ENCODE measurements at regions not wholly inside any gene's neighbourhood (a gene's known extent, or its start where the extent isn't known, plus 50 kb on each side); places are given as distances from the start of the nearest gene placed in this dataset.

DNA sequence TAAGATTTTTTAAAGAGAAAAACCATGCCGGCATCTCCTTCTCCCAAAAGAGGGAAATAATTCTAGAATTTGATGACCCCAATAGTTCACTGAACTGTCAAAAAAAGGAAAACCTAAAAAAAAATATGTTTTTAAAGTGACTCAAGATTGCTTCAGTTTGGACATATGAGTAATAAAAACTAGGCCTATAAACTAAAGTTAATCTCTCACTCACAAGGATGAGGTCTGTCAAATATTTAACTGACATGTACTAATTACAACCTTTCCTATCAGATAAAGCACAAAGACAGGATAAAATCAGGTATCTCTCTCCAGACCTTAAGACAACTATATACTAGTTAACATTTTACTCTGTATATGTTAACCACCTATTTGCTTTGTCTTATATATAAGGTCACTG, 231.9 kb downstream of the NSUN3 start:
- H3K4me3 Mint-ChIP-seq, result no peak overlapping the region
- no peaks in the 10 kb centered on the region for H3K27me3 Mint-ChIP-seq
- ATAC-seq, result no peak
- H3K4me1 Mint-ChIP-seq, result no peaks in the 10 kb centered on the region
- no peaks in the 10 kb centered on the region for H3K9me3 Mint-ChIP-seq
- H3K36me3 Mint-ChIP-seq (ENCODE audit: low read depth), result no peaks in the 10 kb centered on the region
- no peak overlapping the region for H3K27ac Mint-ChIP-seq
- DNase-seq, result no peak

- H3K4me3 Mint-ChIP-seq, result no peak overlapping the region
- DNase-seq, result no peak
- no peaks in the 10 kb centered on the region for H3K4me1 Mint-ChIP-seq
- no peaks in the 10 kb centered on the region for H3K36me3 Mint-ChIP-seq (ENCODE audit: low read depth)
- peaks cover 1% of the 10 kb centered on the region for H3K27me3 Mint-ChIP-seq
- no peaks in the 10 kb centered on the region for H3K9me3 Mint-ChIP-seq
- no peak for ATAC-seq
- H3K27ac Mint-ChIP-seq, result no peak overlapping the region
These were observed 236.9 kb downstream of the NSUN3 start for GRCh38 chr3:94299716-94300115.

GRCh38 chr3:94301366-94301765, 238.5 kb downstream of the NSUN3 start:
- DNase-seq (no peak), ATAC-seq (no peak)
- H3K4me1 Mint-ChIP-seq, result no peaks in the 10 kb centered on the region

GRCh38 chr3:94303266-94303665, 240.4 kb downstream of the NSUN3 start:
- ATAC-seq, result no peak
- Mint-ChIP-seq H3K27ac (no peak overlapping the region), H3K36me3 (ENCODE audit: low read depth) (no peaks in the 10 kb centered on the region), H3K4me3 (no peak overlapping the region), H3K27me3 (peaks cover 1% of the 10 kb centered on the region), H3K4me1 (no peaks in the 10 kb centered on the region), H3K9me3 (no peaks in the 10 kb centered on the region)
- DNase-seq, result no peak

More at GRCh38 chr3:94301366-94301765, 238.5 kb downstream of the NSUN3 start:
- Mint-ChIP-seq H3K27ac (no peak overlapping the region), H3K9me3 (no peaks in the 10 kb centered on the region), H3K27me3 (peaks cover 1% of the 10 kb centered on the region), H3K4me3 (no peak overlapping the region), H3K36me3 (ENCODE audit: low read depth) (no peaks in the 10 kb centered on the region)

- H3K27ac Mint-ChIP-seq, result no peak overlapping the region
These were observed 241.0 kb downstream of the NSUN3 start for GRCh38 chr3:94303897-94304296.

GRCh38 chr3:94304954-94305353, 242.1 kb downstream of the NSUN3 start:
- no peaks in the 10 kb centered on the region for H3K4me1 Mint-ChIP-seq
- H3K9me3 Mint-ChIP-seq, result no peaks in the 10 kb centered on the region
- no peaks in the 10 kb centered on the region for H3K36me3 Mint-ChIP-seq (ENCODE audit: low read depth)
- no peak overlapping the region for H3K4me3 Mint-ChIP-seq
- H3K27ac Mint-ChIP-seq, result no peak overlapping the region
- peaks cover 1% of the 10 kb centered on the region for H3K27me3 Mint-ChIP-seq
- no peak for DNase-seq
- ATAC-seq, result no peak

More at GRCh38 chr3:94303897-94304296, 241.0 kb downstream of the NSUN3 start:
- ATAC-seq (no peak), DNase-seq (no peak)
- Mint-ChIP-seq H3K4me3 (no peak overlapping the region), H3K4me1 (no peaks in the 10 kb centered on the region), H3K27me3 (peaks cover 1% of the 10 kb centered on the region), H3K9me3 (no peaks in the 10 kb centered on the region), H3K36me3 (ENCODE audit: low read depth) (no peaks in the 10 kb centered on the region)

DNA sequence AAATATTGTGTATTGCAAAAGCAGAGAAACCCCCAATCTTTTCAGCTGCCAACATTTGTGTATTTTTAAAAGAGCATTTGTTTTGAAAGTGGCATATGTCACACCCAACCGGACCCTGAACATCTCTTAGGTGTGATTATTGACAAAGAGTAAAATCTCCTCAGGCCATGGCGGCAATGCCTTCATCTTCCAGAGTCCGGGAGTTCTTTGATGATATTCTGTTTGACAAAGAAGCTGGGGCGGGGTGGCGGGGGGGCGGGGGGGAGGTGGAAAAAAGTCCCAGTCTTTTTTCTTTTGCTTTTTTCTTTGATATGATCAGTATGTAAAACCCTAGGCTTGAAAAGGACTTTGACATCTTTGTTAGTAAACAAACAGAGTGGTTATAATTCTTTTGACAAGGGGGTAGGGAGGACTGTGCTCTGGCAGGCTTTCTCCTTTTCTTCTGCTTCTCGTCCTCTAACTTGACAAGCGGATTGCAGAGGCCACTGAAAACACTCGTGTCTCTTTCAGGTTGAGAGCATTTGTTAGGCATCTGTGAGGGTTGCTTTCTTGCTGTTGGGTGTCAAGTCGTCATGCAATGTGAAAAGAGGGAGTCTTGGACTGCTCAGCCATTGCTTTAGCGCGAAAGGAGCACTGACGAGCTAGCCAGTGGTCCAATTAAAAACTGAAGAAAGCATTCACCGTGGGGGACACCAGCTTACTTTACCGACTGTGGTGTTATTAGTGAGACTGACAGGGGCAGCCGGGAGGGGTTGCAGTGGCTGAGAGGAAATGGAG, 243.2 kb downstream of the NSUN3 start:
- Mint-ChIP-seq H3K27me3 (peaks cover 1% of the 10 kb centered on the region), H3K9me3 (no peaks in the 10 kb centered on the region)
- ATAC-seq, result no peak

GRCh38 chr3:94307588-94307987, 244.7 kb downstream of the NSUN3 start:
- Mint-ChIP-seq H3K4me1 (no peaks in the 10 kb centered on the region), H3K4me3 (no peak overlapping the region), H3K27ac (no peak overlapping the region), H3K27me3 (peaks cover 1% of the 10 kb centered on the region), H3K36me3 (ENCODE audit: low read depth) (no peaks in the 10 kb centered on the region), H3K9me3 (no peaks in the 10 kb centered on the region)
- ATAC-seq, result no peak
- DNase-seq, result no peak

More for the DNA sequence above, 243.2 kb downstream of the NSUN3 start:
- H3K36me3 Mint-ChIP-seq (ENCODE audit: low read depth), result no peaks in the 10 kb centered on the region
- no peak overlapping the region for H3K4me3 Mint-ChIP-seq
- H3K4me1 Mint-ChIP-seq, result no peaks in the 10 kb centered on the region
- no peak for DNase-seq
- no peak overlapping the region for H3K27ac Mint-ChIP-seq

GRCh38 chr3:94308767-94309166, 245.9 kb downstream of the NSUN3 start:
- DNase-seq, result no peak
- Mint-ChIP-seq H3K27ac (no peak overlapping the region), H3K27me3 (no peaks in the 10 kb centered on the region), H3K36me3 (ENCODE audit: low read depth) (no peaks in the 10 kb centered on the region), H3K9me3 (no peaks in the 10 kb centered on the region), H3K4me1 (no peaks in the 10 kb centered on the region), H3K4me3 (no peak overlapping the region)
- no peak for ATAC-seq

DNA sequence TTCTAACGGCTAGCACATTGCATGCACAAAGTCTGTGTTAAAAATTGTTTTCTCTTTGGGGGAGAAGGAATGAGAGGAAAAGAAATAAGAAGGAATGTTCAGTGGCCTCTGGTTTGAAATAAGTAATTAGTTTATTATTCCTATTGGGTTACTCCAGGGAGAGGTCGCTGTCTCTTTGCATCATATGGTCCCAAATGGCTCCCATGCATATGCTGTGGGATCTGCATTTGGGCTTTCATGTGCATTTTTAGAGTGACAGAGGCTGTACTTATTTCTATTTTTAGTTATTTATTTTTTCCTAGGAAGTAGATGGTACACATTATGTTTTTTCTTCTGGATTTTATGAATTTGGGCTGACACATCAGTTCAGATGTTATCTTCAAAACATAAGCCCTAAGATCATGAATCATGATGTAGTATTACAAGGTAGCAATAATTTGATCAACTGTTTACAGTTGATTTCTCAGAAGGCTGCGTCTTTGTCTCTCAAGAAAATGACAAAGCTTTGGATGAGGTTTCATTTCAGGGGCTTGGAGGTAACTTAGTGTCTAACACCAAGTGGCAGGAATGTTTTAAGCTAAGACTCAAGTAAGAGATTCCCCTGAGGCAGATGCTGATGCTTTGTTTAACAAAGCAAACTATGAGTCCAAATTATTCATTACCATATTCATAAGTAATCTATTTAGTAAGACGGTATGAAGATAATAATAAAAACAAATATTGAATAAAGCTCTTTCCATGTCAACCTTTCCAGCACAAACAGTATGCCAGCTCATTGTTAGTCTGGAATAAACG, 247.7 kb downstream of the NSUN3 start:
- Mint-ChIP-seq H3K4me1 (no peaks in the 10 kb centered on the region), H3K27me3 (no peaks in the 10 kb centered on the region)
- no peak for ATAC-seq

DNA sequence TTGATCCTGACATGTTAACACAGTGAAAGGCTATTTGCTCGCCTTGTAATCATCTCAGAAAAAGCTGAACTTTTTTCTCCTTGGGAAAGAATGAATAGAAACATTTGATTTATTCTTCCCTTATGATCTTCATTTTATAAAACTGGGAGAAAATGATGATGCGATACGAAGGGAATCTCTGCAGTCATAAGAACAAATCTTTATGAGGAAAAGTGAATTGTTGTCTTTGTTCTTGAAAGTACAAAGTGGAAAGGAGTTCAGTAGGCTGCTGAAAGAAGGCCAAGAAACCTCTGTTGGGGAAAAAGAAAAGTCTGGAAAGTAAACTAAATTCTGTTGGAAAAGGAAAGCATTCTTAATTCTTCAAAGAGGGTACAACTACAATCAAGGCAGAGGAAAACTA, 248.8 kb downstream of the NSUN3 start:
- ATAC-seq (no peak), DNase-seq (no peak)
- Mint-ChIP-seq H3K36me3 (ENCODE audit: low read depth) (no peaks in the 10 kb centered on the region), H3K4me1 (no peaks in the 10 kb centered on the region), H3K27ac (no peak overlapping the region), H3K4me3 (no peak overlapping the region), H3K27me3 (no peaks in the 10 kb centered on the region), H3K9me3 (no peaks in the 10 kb centered on the region)

More for the DNA sequence above, 247.7 kb downstream of the NSUN3 start:
- no peaks in the 10 kb centered on the region for H3K9me3 Mint-ChIP-seq
- no peak overlapping the region for H3K27ac Mint-ChIP-seq
- DNase-seq, result no peak
- H3K4me3 Mint-ChIP-seq, result no peak overlapping the region
- H3K36me3 Mint-ChIP-seq (ENCODE audit: low read depth), result no peaks in the 10 kb centered on the region

DNA sequence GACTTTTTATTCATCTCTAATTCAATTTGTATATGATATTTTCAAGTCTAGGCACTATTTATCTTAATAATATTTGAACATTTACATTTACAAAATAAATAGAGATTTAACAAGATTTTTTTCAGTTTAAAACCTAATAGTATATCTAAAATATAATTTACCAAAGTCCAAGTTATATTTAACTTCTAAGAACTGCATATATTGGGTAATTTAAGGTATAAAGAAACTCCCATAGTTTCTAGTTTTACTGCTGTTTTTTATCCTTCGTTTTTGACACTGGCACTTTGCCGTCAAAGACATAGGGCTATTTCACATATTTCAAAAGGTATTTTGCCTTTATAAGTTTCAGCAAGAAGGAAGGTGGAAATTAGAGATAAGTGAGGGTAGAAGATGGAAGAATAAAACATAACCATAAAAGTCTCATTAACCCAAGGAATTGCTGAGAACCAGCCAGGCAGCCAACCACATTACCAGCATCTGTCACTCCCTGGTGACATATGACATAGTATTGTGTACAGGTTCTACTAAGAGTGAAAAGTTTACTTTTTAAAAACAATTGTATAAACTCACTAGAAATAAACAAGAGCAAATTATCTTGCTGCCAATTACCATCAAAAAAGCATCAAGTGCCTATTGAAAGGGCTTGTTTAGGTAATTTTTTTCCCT, 251.5 kb downstream of the NSUN3 start:
- Mint-ChIP-seq H3K4me1 (no peaks in the 10 kb centered on the region), H3K36me3 (ENCODE audit: low read depth) (no peaks in the 10 kb centered on the region), H3K4me3 (no peak overlapping the region), H3K27me3 (no peaks in the 10 kb centered on the region), H3K9me3 (peaks cover 5% of the 10 kb centered on the region), H3K27ac (no peak overlapping the region)
- DNase-seq (no peak), ATAC-seq (no peak)

GRCh38 chr3:94317017-94317416, 254.2 kb downstream of the NSUN3 start:
- ATAC-seq (no peak), DNase-seq (no peak)
- H3K36me3 Mint-ChIP-seq (ENCODE audit: low read depth), result no peaks in the 10 kb centered on the region
- H3K4me3 Mint-ChIP-seq, result no peak overlapping the region
- peaks cover 5% of the 10 kb centered on the region for H3K9me3 Mint-ChIP-seq
- H3K27ac Mint-ChIP-seq, result no peak overlapping the region
- H3K4me1 Mint-ChIP-seq, result no peaks in the 10 kb centered on the region
- no peaks in the 10 kb centered on the region for H3K27me3 Mint-ChIP-seq

DNA sequence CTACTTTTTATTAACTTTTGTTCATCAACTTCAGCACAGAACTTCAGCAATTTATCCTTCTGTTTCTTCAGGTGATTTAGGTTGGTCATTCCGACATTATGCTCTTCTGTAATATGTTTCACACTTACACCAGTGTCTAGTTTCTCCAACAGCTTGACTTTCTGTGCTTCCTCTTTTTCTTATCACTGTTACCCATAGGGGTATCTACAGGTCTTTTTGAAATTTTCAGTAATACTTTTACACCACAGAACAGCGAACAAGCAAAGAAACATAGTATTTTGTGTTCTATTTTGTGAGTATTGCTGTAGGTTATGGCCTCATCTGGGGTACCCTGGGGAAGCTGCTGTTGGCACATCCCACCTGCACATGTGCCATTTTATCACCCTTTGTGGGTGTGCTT, 260.7 kb downstream of the NSUN3 start:
- H3K27ac Mint-ChIP-seq, result no peak overlapping the region
- ATAC-seq, result no peak
- H3K4me3 Mint-ChIP-seq, result no peak overlapping the region
- H3K36me3 Mint-ChIP-seq (ENCODE audit: low read depth), result no peaks in the 10 kb centered on the region
- no peak for DNase-seq
- peaks cover 5% of the 10 kb centered on the region for H3K9me3 Mint-ChIP-seq
- no peaks in the 10 kb centered on the region for H3K27me3 Mint-ChIP-seq
- no peaks in the 10 kb centered on the region for H3K4me1 Mint-ChIP-seq

- Mint-ChIP-seq H3K4me3 (no peak overlapping the region), H3K4me1 (no peaks in the 10 kb centered on the region), H3K36me3 (ENCODE audit: low read depth) (no peaks in the 10 kb centered on the region), H3K27ac (no peak overlapping the region), H3K9me3 (no peaks in the 10 kb centered on the region), H3K27me3 (no peaks in the 10 kb centered on the region)
- ATAC-seq, result no peak
- no peak for DNase-seq
These were observed 269.0 kb downstream of the NSUN3 start for GRCh38 chr3:94331831-94332230.
